ENCODE measurements at regions not wholly inside any gene's neighbourhood (a gene's known extent, or its start where the extent isn't known, plus 50 kb on each side); places are given as distances from the start of the nearest gene placed in this dataset.

DNA sequence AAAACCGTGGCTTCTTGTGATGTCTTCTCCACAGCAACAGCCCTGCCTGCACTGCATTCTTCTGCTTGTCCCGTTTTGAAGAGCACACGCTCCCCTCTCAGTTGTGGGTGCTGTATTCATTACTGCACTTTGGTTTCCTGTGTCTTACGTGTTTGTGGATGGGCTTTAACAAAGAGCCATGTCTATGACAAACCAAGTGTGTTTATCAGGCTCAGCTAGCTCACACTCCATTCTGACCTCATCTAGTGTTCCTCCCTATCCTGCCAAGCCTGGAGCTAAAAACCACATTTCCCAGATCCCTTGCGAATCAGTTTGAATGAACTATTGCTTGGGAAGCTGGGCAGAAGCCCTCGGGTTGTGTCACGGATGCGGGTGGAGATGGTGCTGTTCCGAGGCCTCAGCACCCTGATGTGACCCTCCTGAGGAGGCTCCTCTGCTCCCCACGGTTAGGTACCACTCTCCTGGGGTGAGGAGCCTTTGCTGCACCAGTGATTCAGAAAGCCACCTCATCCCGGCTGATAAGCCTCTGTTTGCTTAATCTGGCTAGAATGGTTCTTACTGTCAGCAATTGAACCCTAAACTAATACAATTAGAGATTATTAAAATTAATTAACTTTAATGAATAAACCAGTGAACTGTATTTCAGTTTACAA is 116.5 kb downstream of the GALR1 start:
- no peaks in the 10 kb centered on the region for H3K4me1 ChIP-seq (ENCODE audit: control insufficient read depth, insufficient read depth, low read depth, low read length)
- DNase-seq = no peak
- no peak overlapping the region for H3K18ac ChIP-seq (ENCODE audit: low read depth in 1 of 2, low read length in 2 of 2)
- no peaks in the 10 kb centered on the region for H3K36me3 ChIP-seq (ENCODE audit: control insufficient read depth in 1 of 2, insufficient read depth in 2 of 2, low read depth in 1 of 2, low read length in 2 of 2)
- no peak overlapping the region for H3K27ac ChIP-seq (ENCODE audit: low read length, poor library complexity, severe bottlenecking)
- peak overlapping the region; percentile 67 for H3K9ac ChIP-seq (ENCODE audit: low read length)
- peak overlapping the region in 1 of 2 experiments; percentile 46 for H3K4me3 ChIP-seq (ENCODE audit: insufficient read depth in 1 of 2, low read depth in 1 of 2, low read length in 2 of 2)
- H3K27me3 ChIP-seq (ENCODE audit: control insufficient read depth in 1 of 2, insufficient read depth in 1 of 2, low read length in 2 of 2) = no peaks in the 10 kb centered on the region
- no peak overlapping the region for H4K8ac ChIP-seq (ENCODE audit: low read length)
- no peak overlapping the region for H3K14ac ChIP-seq (ENCODE audit: low read length in 2 of 2)
- H2BK120ac ChIP-seq (ENCODE audit: low read depth, low read length) = no peak overlapping the region
- H3K4ac ChIP-seq (ENCODE audit: low read depth in 1 of 2, low read length in 2 of 2) = no peak overlapping the region
- no peaks in the 10 kb centered on the region for H3K79me1 ChIP-seq (replicated peaks; ENCODE audit: low read length, poor library complexity, severe bottlenecking)
- no peak overlapping the region for H2BK12ac ChIP-seq (ENCODE audit: low read length in 2 of 2)
- peaks cover 24% of the 10 kb centered on the region for H3K9me3 ChIP-seq (ENCODE audit: control insufficient read depth, low read length)
- no peak overlapping the region for H3K23ac ChIP-seq (ENCODE audit: low read length in 2 of 2)
- H2AK5ac ChIP-seq (ENCODE audit: low read length, severe bottlenecking) = no peak overlapping the region
- no peak overlapping the region for H4K91ac ChIP-seq (ENCODE audit: low read length)
- H2BK5ac ChIP-seq (ENCODE audit: low read depth, low read length, poor library complexity, severe bottlenecking) = no peak overlapping the region
- H3K4me2 ChIP-seq (ENCODE audit: low read length, poor library complexity, severe bottlenecking) = no peak overlapping the region
- no peak overlapping the region for H2BK15ac ChIP-seq (ENCODE audit: low read depth, poor library complexity, severe bottlenecking)
- WGBS = 71% methylated on average over 11 of the region's 11 CpGs
- no peak overlapping the region for H2AFZ ChIP-seq (ENCODE audit: low read depth, low read length)

DNA sequence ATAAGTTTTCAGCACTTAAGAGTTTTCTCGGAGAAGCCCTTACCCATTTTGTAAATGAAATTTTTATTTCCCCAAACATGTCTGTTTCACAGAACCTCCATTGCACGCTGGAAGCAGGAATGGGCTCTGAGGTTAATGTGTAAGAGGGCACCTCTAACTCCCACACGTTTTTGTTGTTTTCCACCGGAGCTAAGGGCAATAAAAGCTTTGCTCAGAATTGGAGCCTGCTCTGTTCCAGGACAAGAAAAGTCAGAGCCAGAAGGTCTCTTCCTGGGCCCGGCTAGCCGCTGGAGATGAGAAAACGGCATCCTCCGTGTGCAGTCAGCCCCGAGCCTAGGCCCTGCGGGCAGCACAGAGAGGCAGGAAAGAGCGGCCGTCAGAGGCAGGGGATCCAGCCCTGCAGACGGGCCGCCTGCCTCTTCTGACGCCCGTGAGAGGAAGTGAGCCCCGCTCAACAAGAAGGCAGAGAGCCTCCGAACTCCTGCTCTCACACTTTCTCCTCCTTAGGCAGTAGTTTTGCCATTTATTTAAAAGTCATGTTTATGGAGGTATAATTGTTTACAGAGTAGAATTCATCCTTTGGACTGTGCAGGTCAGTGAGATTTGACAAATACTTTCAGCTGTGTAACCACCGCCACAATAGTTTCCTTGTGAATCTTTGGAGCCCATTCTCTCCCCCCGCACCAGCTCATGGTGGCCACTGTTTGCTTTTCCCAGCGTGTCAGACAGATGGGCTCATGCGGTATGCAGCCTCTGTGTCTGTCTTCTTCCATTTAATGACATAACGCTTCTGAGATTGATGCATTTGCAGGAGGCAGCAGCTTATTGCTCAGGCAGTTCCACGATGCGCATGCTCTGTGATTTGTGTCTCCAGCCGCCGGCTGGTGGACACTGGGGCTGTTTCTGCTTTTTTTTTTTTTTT is 117.3 kb downstream of the GALR1 start:
- no peak overlapping the region for H2BK5ac ChIP-seq (ENCODE audit: low read depth, low read length, poor library complexity, severe bottlenecking)
- no peak overlapping the region for H3K23ac ChIP-seq (ENCODE audit: low read length in 2 of 2)
- peak overlapping the region; percentile 67 for H3K9ac ChIP-seq (ENCODE audit: low read length)
- H3K79me1 ChIP-seq (replicated peaks; ENCODE audit: low read length, poor library complexity, severe bottlenecking) = no peaks in the 10 kb centered on the region
- no peak overlapping the region for H2BK120ac ChIP-seq (ENCODE audit: low read depth, low read length)
- H4K8ac ChIP-seq (ENCODE audit: low read length) = no peak overlapping the region
- H3K9me3 ChIP-seq (ENCODE audit: control insufficient read depth, low read length) = peaks cover 24% of the 10 kb centered on the region
- no peaks in the 10 kb centered on the region for H3K36me3 ChIP-seq (ENCODE audit: control insufficient read depth in 1 of 2, insufficient read depth in 2 of 2, low read depth in 1 of 2, low read length in 2 of 2)
- H4K91ac ChIP-seq (ENCODE audit: low read length) = no peak overlapping the region
- no peak overlapping the region for H3K18ac ChIP-seq (ENCODE audit: low read depth in 1 of 2, low read length in 2 of 2)
- 70% methylated on average over 22 of the region's 27 CpGs for WGBS
- DNase-seq = no peak
- H3K4ac ChIP-seq (ENCODE audit: low read depth in 1 of 2, low read length in 2 of 2) = no peak overlapping the region
- peak overlapping the region in 1 of 2 experiments; percentile 54 for H3K4me3 ChIP-seq (ENCODE audit: insufficient read depth in 1 of 2, low read depth in 1 of 2, low read length in 2 of 2)
- no peak overlapping the region for H3K4me2 ChIP-seq (ENCODE audit: low read length, poor library complexity, severe bottlenecking)
- no peak overlapping the region for H2AK5ac ChIP-seq (ENCODE audit: low read length, severe bottlenecking)
- H3K27ac ChIP-seq (ENCODE audit: low read length, poor library complexity, severe bottlenecking) = no peak overlapping the region
- no peaks in the 10 kb centered on the region for H3K4me1 ChIP-seq (ENCODE audit: control insufficient read depth, insufficient read depth, low read depth, low read length)
- no peak overlapping the region for H2AFZ ChIP-seq (ENCODE audit: low read depth, low read length)
- H2BK15ac ChIP-seq (ENCODE audit: low read depth, poor library complexity, severe bottlenecking) = no peak overlapping the region
- no peak overlapping the region for H3K14ac ChIP-seq (ENCODE audit: low read length in 2 of 2)
- H3K27me3 ChIP-seq (ENCODE audit: control insufficient read depth in 1 of 2, insufficient read depth in 1 of 2, low read length in 2 of 2) = no peaks in the 10 kb centered on the region
- no peak overlapping the region for H2BK12ac ChIP-seq (ENCODE audit: low read length in 2 of 2)

DNA sequence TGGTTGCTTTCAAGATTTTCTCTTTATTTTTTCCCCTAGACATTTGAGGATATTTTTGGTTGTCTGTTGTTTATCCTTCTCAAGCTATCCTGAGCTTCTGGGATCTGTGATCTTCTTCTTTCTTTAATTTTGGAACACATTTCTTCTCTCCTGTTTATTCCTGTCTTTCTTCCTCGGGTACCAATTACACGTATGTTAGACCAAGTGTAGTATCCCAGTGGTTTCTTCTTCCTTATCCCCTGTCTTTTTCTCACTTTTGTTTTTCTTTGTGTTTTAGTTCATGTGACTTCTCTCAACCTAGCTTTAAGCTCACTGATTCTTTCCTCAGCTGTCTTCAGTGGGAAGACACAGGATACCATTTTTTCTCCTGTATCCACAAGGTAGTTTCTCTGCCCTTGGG is 120.0 kb downstream of the GALR1 start:
- no peaks in the 10 kb centered on the region for H3K36me3 ChIP-seq (ENCODE audit: control insufficient read depth in 1 of 2, insufficient read depth in 2 of 2, low read depth in 1 of 2, low read length in 2 of 2)
- no peak overlapping the region for H2AFZ ChIP-seq (ENCODE audit: low read depth, low read length)
- H3K4me1 ChIP-seq (ENCODE audit: control insufficient read depth, insufficient read depth, low read depth, low read length) = no peaks in the 10 kb centered on the region
- H4K8ac ChIP-seq (ENCODE audit: low read length) = no peak overlapping the region
- H2BK5ac ChIP-seq (ENCODE audit: low read depth, low read length, poor library complexity, severe bottlenecking) = no peak overlapping the region
- H2BK12ac ChIP-seq (ENCODE audit: low read length in 2 of 2) = no peak overlapping the region
- no peak overlapping the region for H3K4ac ChIP-seq (ENCODE audit: low read depth in 1 of 2, low read length in 2 of 2)
- H2BK120ac ChIP-seq (ENCODE audit: low read depth, low read length) = no peak overlapping the region
- DNase-seq = no peak
- H3K9ac ChIP-seq (ENCODE audit: low read length) = no peak overlapping the region
- no peak overlapping the region for H3K18ac ChIP-seq (ENCODE audit: low read depth in 1 of 2, low read length in 2 of 2)
- WGBS = 79% methylated on average over 2 of the region's 2 CpGs
- H3K4me3 ChIP-seq (ENCODE audit: insufficient read depth in 1 of 2, low read depth in 1 of 2, low read length in 2 of 2) = no peak overlapping the region
- H4K91ac ChIP-seq (ENCODE audit: low read length) = no peak overlapping the region
- no peak overlapping the region for H2AK5ac ChIP-seq (ENCODE audit: low read length, severe bottlenecking)
- H3K23ac ChIP-seq (ENCODE audit: low read length in 2 of 2) = no peak overlapping the region
- H3K79me1 ChIP-seq (replicated peaks; ENCODE audit: low read length, poor library complexity, severe bottlenecking) = no peaks in the 10 kb centered on the region
- H3K27me3 ChIP-seq (ENCODE audit: control insufficient read depth in 1 of 2, insufficient read depth in 1 of 2, low read length in 2 of 2) = no peaks in the 10 kb centered on the region
- H3K4me2 ChIP-seq (ENCODE audit: low read length, poor library complexity, severe bottlenecking) = no peak overlapping the region
- H3K27ac ChIP-seq (ENCODE audit: low read length, poor library complexity, severe bottlenecking) = no peak overlapping the region
- H3K9me3 ChIP-seq (ENCODE audit: control insufficient read depth, low read length) = peaks cover 24% of the 10 kb centered on the region
- no peak overlapping the region for H3K14ac ChIP-seq (ENCODE audit: low read length in 2 of 2)
- H2BK15ac ChIP-seq (ENCODE audit: low read depth, poor library complexity, severe bottlenecking) = no peak overlapping the region

DNA sequence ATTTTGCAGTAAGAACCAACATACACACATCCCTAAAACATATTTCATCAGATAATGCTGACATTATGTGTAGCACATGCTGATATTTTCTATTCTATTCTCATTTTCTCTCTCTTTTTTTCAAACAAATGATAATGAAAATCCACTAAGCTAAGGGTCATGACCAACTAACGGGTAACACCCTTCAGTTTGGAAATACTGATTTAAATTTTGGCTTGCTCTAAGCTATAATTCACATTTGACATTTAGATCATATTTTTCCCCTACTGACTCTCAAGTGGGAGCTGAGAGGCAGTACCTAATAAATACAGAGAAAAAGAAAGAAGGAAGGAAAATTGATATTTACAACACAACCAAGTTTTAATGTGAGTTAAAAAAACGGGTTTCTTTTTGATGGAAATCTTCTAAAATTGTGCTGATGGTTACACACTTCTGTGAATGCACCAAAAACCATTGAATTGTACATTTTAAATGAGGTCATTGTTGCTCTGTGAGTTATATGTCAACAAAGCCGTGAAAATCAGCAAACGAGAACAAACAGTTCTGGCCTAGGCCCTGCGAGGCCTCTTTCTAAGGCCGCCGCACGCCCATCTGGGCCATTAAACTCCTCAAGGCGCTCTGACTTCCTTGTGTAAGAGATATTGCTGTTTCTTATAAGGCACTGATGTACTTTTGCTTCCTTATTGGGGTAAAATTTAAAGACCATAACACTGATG is 124.2 kb downstream of the GALR1 start:
- Histone ChIP-seq H3K14ac (ENCODE audit: low read length in 2 of 2) (no peak overlapping the region), H3K9ac (ENCODE audit: low read length) (peak overlapping the region; percentile 4), H3K27ac (ENCODE audit: low read length, poor library complexity, severe bottlenecking) (no peak overlapping the region), H4K8ac (ENCODE audit: low read length) (no peak overlapping the region), H3K4me3 (ENCODE audit: insufficient read depth in 1 of 2, low read depth in 1 of 2, low read length in 2 of 2) (no peak overlapping the region), H4K91ac (ENCODE audit: low read length) (no peak overlapping the region), H2BK120ac (ENCODE audit: low read depth, low read length) (no peak overlapping the region), H3K79me1 (replicated peaks; ENCODE audit: low read length, poor library complexity, severe bottlenecking) (no peaks in the 10 kb centered on the region), H3K36me3 (ENCODE audit: control insufficient read depth in 1 of 2, insufficient read depth in 2 of 2, low read depth in 1 of 2, low read length in 2 of 2) (no peaks in the 10 kb centered on the region), H2AK5ac (ENCODE audit: low read length, severe bottlenecking) (no peak overlapping the region), H3K23ac (ENCODE audit: low read length in 2 of 2) (no peak overlapping the region), H3K4me2 (ENCODE audit: low read length, poor library complexity, severe bottlenecking) (no peak overlapping the region), H3K9me3 (ENCODE audit: control insufficient read depth, low read length) (peaks cover 19% of the 10 kb centered on the region), H3K18ac (ENCODE audit: low read depth in 1 of 2, low read length in 2 of 2) (no peak overlapping the region), H2BK15ac (ENCODE audit: low read depth, poor library complexity, severe bottlenecking) (no peak overlapping the region), H2BK12ac (ENCODE audit: low read length in 2 of 2) (no peak overlapping the region), H3K27me3 (ENCODE audit: control insufficient read depth in 1 of 2, insufficient read depth in 1 of 2, low read length in 2 of 2) (no peaks in the 10 kb centered on the region), H2BK5ac (ENCODE audit: low read depth, low read length, poor library complexity, severe bottlenecking) (no peak overlapping the region), H3K4me1 (ENCODE audit: control insufficient read depth, insufficient read depth, low read depth, low read length) (no peaks in the 10 kb centered on the region), H2AFZ (ENCODE audit: low read depth, low read length) (no peak overlapping the region), H3K4ac (ENCODE audit: low read depth in 1 of 2, low read length in 2 of 2) (no peak overlapping the region)
- WGBS = 48% methylated on average over 8 of the region's 9 CpGs
- no peak for DNase-seq

Measured in mesenchymal stem cell (in vitro differentiated cells and primary cell).